Renal cortex interstitium (tissue), 11 donors: ENCODE measurements at regions not wholly inside any gene's neighbourhood (a gene's known extent, or its start where the extent isn't known, plus 50 kb on each side); places are given as distances from the start of the nearest gene placed in this dataset.
"Not testable (repeated sequence)": the region's sequence is repeated elsewhere in the genome, so short reads cannot be mapped to it uniquely, and the experiment has no call there.

Experiments used
- DNase-seq, 11 donors: peaks; one replicate each; pipeline ENCODE4 v3.0.0-alpha.2; 2013; ENCODE audit warnings: low read depth in 9 of 11, low spot score in 4 of 11; ENCODE audit errors: extremely low read depth in 1 of 11

DNA sequence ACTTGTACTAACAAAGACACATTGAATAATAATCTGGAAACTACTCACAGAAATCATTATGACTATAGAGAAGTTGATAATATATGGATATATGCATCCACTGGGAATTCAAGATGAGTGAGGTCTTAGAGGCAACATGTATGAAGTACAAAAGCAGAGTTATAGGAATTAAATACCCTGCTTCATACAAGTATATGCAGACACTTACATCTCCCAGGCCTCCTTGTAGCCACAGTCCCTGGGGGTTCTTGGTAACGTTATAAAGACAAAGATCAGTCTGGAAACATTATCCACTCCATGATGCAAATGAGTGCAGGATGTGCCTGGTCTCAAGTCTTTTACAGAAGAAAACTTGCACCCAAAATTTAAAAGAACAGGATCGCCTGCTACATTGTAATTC is 92.4 kb upstream of the ANXA1 start:
- DNase-seq = no peak

GRCh38 chr9:73056245-73056644 is 95.4 kb upstream of the ANXA1 start:
- DNase-seq = no peak

DNA sequence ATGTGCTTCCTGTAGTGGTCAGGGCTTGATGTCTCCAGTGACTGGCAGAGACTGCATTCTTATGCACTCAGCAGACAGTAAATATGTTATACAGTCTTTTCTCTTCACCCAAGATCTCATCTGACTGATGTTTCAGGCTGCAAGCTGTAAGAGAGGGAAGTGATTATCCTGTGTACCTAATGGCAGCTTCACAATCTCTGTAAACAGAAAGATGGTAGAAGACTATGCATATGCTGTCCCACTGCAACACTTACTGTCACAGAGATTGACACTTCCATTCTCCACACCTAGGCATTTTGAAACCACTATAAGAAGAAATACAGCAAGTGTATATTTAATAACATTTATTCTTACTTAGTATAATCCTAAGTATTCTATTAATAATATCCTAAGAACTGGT is 97.6 kb upstream of the ANXA1 start:
- no peak for DNase-seq

DNA sequence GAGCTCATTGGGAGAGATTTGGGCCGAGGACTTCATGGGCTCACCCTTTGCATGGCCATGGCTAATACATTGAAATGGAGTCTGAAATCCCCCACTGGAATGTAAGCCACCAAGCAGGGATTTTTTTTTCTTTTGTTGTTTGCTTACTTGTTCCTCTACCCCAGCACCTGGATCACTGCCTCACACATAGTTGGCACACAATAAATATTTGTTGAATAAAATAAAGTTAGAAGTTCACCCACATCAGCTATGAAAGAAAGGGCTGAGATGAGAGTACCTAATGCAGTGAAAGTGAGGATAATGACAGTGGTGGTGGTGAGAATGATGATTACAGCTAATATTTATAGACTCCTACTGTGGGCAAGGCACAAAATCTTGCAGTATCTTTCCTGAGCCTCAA is 98.1 kb upstream of the ANXA1 start:
- DNase-seq = no peak

- DNase-seq = no peak
These were observed 98.2 kb upstream of the ALDH1A1 start for GRCh38 chr9:73050887-73051550.

GRCh38 chr9:73050065-73050816 is 97.4 kb upstream of the ALDH1A1 start:
- no peak for DNase-seq

DNA sequence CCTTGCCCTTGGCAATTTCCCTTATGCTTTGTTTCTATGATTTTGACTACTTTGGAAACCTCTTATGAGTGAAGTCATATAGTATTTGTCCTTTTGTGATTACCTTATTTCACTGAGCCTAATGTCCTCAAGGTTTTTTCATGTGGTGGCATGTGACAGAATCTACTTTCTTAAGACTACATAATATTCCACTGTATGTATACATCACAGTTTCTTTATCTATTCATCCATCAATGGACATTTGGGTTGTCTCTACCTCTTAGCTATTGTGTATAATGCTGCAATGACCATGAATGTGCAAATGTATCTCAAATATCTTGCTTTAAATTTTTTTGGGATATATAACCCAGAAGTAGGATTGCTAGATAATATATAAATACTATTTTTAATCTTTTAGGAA is 96.4 kb upstream of the ALDH1A1 start:
- DNase-seq = no peak

DNA sequence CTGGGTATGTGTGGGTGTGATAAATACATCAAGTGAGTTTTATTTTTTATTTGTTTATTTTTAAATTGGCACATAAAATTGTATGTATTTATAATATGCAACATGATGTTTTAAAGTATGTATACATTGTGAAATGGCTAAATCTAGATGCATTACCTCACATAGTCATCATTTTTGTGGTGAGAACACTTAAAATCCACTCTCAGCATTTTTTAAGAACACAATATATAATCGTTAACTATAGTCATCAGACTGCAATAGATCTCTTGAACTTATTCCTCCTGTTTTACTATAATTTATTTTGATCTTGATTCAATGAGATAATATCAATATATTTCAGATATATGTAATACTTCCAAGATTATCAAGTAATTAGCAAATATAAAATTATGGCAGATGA is 93.9 kb upstream of the ALDH1A1 start:
- DNase-seq = no peak

DNA sequence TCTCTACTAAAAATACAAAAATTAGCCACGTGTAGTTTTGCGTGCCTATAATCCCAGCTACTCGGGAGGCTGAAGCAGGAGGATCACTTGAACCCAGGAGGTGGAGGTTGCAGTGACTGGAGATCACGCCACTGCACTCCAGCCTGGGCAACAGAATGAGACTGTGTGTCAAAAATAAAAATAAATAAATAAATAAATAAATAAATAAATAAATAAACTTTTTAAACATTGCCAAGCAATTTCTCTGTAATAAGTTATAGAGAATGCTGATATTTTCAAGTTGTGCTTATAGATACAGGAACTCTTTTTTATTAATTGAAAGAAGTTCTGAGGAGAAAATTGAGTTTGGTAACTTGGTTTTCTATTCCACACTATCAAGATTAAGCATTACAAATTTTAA is 91.9 kb upstream of the ALDH1A1 start:
- DNase-seq = not testable (repeated sequence)

DNA sequence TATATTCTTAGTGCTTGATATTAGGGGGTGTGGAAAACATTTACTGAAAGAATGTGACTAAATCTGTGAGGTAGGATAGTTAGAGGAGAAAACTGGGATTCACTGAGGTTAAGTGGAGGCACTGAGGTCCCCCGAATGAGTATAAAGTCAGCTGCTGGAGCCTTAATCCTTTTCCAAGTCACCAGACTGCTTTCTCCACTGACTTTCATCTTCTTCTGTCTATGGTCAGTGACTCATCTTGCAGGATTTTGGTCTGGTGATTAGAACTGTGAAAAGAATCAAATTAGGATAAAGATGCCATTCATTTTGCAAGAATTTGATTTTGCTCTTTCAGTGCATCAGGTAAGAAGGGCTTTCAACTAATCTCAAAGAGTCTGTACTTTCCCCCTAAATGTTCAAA is 89.3 kb upstream of the ALDH1A1 start:
- DNase-seq = no peak

DNA sequence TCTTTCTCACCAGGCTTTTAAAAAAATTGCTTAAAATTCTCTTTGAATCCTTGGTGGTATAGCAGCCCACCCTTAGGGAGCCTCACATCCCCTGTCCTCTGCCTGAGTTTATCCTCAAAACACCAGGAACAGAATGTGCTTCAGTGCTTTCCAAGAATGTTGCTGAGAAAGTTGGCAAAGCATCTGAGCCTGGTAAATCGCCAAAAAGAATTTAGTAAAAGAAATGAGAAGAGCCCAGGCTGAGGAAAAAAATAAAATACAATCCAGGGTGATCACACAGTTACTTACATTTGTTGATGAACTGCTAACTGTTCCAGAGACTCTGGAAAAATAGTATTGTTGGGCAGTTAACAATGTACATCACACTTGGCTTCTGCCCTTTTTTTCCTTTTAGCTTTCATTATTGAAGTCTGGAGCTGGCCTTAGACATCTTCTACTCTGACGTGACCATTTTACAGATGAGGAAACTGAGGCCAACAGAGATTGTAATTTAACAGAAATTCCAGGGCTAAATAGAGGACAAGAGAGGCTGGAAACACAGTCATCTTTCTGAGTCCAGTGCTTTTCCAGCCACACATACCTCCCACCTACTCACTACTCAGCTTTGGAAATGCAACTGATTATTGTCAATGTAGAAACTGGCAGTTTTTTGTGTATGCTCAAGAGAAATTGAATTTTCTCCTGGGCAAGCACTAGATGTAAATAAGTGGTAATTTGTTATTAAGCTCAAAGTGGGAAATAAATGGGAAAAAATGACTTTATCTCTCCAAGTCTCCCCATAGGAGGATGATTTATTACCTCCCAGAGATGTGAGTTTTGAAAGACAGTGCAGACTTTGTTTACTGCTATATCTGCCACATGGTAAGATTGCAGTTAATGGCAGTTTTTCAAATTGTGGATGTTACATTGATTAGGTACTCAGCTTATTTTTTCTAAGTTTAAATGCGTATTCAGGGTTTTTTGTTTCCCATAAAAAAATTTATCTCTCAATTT is 86.7 kb upstream of the ALDH1A1 start:
- DNase-seq = peak in 4 of 11 donors; percentile 4 to 21 (median 10)

DNA sequence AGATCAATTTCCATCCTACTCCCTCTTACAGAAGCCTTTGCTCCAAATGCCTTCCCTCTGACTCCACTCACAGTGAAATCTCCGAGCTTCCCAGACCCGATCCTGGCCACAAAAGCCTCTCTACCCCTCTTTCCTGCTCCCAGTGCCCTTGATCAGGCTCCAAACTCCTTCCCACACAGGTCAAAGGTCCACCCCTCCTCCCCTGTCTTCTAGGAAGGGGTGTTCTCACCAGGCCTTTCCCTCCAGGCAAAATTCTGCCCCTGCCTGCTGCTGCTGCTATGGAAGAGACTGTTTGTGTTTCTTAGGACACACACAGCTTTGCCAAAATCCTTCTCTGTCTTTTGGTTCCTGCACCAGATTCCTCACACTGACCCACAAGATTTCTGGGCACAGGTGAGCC is 85.8 kb upstream of the ALDH1A1 start:
- DNase-seq = no peak

DNA sequence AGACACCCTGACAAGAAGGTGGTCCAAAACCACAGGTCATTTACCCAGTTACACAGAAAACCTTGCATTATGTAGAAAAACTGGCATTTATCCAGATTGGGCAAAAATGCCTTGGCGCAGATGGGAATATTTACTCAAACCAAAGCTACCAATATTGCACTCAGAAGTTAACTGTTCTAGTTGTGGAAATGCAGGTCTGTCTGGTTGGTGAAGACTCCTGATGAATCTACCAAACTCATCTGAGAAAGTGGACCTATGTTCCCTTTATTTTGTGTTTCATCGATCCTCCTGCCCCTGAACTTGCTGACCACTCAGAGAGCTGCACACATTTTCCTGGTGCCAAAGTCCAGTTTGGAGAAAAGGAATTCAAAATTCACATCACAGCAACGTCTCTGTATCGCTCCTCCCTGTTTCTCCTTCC is 85.2 kb upstream of the ALDH1A1 start:
- no peak for DNase-seq

- DNase-seq = no peak
These were observed 84.8 kb upstream of the ALDH1A1 start for GRCh38 chr9:73037613-73038012.

GRCh38 chr9:73034962-73035361 is 82.1 kb upstream of the ALDH1A1 start:
- DNase-seq = no peak

GRCh38 chr9:73031350-73031749 is 78.5 kb upstream of the ALDH1A1 start:
- DNase-seq = no peak

DNA sequence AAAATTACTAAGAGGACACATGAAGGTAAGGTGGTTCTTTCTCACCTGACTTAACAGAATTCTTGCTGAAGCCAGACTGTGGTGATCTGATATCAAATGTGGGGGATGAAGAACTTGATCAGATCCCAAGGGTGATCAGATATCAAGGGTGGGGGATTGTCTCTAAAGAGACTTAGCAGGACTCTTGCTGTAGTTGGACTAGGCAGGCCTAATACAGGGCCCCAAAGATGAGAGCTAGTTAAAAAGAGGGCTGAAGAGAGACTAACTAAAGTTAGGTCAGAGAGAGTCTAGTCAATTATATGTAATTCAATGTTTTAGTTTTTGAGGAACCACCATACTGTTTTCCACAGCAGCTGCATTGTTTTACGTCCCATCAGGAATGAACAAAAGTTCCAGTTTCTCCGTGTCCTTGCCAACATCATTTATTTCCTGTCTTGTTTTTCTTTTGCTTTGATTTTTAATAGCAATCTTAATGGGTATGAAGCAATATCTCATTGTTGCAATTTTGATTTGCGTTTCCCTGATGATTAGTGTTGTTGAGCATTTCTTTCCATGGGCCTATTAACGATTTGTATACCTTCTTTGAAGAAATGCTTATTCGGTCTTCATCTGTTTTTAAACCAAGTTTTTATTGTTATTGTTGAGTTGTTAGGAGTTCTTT is 77.6 kb upstream of the ALDH1A1 start:
- DNase-seq = no peak

DNA sequence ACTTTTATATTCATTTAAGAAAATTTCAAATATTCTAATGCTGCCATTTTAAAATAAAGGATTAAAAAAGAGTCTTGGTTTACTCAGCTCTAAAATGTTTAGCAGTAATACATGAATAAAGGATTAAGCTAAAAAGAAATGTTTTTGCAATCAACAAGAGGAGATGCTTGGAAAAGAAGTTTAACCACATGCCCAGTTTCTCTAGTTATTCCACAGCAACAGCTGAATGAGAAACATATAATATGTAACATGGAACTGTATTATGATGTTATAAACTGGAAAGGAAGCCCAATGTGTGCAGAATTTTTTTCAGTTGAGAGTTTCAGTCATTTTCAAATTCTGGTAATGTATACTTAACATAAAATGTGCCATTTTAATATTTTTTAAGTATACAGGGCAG is 76.5 kb upstream of the ALDH1A1 start:
- DNase-seq = no peak

DNA sequence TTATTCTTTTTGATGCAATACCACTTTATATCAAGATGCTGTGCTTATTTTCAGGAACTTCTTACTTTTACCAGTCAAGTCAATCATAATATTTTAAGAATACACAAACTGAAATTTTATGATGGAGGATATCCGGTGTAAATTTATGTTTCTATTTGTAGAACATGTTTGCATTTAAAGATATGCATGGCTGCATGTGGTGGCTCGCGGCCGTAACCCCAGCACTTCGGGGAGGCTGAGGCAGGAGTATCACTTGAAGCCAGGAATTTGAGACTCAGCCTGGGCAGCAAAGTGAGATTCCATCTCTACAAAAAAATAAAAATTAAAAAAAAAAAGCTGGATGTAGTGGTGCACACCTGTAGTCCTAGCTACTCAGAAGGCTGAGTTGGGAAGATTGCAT is 73.5 kb upstream of the ALDH1A1 start:
- DNase-seq = no peak
